ENCODE measurements at regions not wholly inside any gene's neighbourhood (a gene's known extent, or its start where the extent isn't known, plus 50 kb on each side); places are given as distances from the start of the nearest gene placed in this dataset.
A peak's percentile ranks its signal among the peaks of the same experiment; 100 is the strongest.

DNA sequence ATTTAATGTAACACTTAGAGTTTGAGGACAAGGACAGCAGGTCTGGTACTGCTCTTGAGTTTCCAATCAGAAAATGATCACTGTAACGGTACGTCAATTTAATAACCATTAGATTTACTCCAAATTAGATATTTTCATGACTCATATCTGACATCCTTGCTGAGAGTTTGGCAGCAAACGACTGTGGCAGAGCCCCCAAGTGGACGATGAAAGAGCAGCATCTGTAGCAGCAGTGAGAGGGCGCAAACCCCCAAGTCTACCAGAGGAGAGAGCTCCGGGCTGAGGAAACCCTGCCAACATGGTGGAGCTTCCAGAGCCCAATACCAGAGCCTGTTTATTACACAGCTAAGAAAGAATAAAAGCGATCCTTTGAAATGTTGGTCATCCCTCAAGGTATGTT is 73.2 kb upstream of the EPB41L4A start:
- TF ChIP-seq, protein P1, sequence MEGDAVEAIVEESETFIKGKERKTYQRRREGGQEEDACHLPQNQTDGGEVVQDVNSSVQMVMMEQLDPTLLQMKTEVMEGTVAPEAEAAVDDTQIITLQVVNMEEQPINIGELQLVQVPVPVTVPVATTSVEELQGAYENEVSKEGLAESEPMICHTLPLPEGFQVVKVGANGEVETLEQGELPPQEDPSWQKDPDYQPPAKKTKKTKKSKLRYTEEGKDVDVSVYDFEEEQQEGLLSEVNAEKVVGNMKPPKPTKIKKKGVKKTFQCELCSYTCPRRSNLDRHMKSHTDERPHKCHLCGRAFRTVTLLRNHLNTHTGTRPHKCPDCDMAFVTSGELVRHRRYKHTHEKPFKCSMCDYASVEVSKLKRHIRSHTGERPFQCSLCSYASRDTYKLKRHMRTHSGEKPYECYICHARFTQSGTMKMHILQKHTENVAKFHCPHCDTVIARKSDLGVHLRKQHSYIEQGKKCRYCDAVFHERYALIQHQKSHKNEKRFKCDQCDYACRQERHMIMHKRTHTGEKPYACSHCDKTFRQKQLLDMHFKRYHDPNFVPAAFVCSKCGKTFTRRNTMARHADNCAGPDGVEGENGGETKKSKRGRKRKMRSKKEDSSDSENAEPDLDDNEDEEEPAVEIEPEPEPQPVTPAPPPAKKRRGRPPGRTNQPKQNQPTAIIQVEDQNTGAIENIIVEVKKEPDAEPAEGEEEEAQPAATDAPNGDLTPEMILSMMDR (IDR thresholded peaks at IDR 0.05) = peak in 1 of 3 experiments; percentile 14
- no peak for TF ChIP-seq POLR2A (IDR thresholded peaks at IDR 0.05)
